ENCODE measurements at regions not wholly inside any gene's neighbourhood (a gene's known extent, or its start where the extent isn't known, plus 50 kb on each side); places are given as distances from the start of the nearest gene placed in this dataset.

DNA sequence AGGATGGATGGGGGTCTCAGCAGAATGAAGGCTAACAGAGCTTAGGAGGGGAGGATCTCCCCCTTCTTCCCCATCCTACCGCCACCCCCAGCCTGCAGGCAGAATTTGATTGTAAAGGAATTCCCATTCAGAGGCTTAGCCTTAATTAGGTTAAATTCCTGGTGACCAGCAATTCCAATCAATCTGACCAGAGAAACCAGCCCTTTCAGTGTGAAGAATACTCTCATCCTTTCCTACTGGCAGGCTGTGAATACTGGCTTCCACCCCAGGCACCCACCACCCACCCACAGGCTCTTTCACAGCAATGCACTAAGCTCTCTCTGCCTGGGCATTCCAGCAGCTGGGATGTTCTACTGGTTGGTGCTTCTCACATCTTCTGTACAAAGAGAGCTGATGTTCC lies 137.9 kb upstream of the LYZL1 start:
- TF ChIP-seq YY1 (IDR thresholded peaks at IDR 0.05; ENCODE audit: insufficient read depth, insufficient read length) (no peak), SUZ12 (IDR thresholded peaks at IDR 0.05; ENCODE audit: extremely low read depth, insufficient read depth, insufficient read length) (no peak)
